NCI-H1417 treated with DMSO at 0.1 percent for 48 hours (cell line): ENCODE measurements at regions not wholly inside any gene's neighbourhood (a gene's known extent, or its start where the extent isn't known, plus 50 kb on each side); places are given as distances from the start of the nearest gene placed in this dataset.

Experiments
- DNase-seq: peaks from one replicate; lab custom pipeline; 2025; lab: John Stamatoyannopoulos, UW

DNA sequence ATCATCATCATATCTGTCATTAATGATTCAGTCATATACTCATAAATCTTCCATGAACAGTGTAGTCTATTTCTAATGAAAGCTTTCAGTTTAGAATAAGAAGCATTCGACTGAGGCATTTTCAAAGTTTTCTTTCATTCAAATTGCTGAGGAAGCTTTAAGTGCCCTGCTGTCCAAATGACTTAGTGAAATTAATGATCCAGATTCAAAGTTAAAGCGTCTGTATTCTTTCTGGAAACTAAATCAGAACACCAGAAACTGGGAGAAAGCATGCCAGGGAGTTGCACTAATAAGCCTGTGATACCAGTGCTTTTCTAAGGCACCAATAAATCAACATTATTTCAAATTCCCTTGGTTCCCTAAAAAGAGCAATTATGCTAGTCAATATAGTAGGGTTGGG is 367.8 kb upstream of the ANO5 start:
- DNase-seq: no peak

DNA sequence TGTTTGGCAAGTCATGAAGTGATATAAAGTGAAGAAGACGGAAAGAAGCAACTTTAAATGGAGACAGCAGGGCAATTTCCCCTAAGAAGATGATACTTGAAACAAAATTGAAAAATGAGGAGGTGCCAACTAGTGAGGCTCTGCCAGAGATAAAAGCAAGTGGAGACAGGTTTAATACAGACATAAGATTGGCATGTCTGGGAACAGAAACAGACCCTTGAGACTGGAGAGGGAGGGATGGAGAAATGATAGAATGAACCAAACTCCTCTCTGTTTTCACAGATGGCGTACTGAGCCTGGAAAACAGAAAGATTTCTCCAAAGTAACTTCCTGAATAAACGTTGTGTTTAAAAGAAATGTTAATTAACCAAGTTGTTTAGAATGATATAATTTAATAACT is 354.5 kb upstream of the ANO5 start:
- DNase-seq: no peak

DNA sequence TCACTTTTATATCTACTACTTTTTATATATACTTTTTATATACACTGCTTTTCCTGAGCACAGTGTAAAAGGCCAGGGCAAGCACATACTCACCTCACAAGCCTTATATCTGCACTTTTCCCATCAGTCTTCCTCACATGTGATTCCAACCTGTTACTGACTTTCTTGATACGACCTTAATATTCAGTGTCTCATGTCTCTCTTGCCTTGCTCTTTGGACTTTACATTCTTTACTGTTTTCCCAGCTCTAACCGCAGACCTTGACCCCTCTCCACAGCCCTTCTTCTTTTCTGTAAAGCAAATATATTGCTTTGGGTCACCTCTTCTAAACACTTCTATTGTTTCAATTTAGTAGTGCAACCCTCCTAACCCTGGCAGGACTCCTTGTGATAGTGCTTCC is 353.1 kb upstream of the ANO5 start:
- DNase-seq: no peak

DNA sequence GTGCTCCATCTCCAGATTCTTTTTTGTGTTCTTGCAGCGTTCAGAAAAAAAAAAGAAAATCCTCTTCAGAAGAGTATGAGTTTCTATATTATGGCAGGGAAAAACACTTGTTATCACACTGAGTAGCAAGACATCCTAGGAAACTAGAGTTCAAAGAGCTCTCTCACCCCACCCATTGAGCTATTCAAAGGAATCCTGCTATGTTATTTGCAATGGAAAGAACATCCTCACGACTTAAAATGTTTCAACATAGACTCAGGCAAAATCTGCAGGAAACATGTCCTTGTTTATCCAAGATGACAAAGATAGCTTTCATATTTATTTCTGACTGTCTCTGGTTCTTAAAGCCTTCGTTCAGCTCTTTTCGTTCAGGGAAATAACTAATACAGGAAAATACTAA is 331.6 kb upstream of the ANO5 start:
- no peak for DNase-seq

DNA sequence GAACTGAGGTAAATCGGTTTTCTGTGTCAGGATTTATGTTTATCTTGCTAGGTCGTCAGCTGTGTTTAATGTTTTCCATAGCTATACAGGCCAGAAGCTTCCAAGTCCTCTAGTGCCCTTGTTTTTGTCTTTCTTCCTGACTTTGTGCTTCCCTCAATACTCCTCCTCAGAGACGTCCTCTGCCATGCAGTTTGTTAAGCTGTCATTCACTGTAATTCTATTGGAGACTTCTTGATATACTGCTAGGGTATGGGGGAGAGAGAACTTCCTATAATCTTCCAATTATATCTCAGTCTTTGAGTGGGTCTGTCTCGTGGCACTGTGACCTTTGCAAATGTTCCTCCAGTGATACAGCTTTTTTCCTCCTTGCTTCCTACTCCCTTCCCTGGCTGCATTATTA is 327.3 kb upstream of the ANO5 start:
- no peak for DNase-seq

DNA sequence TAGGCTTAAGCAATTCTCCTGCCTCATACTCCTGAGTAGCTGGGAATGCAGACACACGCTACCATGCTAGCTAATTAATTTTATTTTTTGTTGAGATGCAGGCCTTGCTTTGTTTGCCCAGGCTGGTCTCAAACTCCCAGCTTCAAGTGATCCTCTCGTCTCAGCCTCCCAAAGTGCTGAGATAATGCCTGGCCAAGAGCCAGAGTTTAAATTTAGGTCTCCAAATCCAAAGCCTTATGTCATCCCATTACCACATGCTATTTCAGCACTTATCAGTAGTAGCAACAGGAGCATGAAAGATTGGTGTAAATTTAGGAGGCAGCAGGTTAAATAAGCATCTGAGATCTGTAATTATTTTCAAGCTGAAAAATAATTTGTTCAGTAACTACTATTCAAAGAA is 326.1 kb upstream of the ANO5 start:
- DNase-seq: no peak

DNA sequence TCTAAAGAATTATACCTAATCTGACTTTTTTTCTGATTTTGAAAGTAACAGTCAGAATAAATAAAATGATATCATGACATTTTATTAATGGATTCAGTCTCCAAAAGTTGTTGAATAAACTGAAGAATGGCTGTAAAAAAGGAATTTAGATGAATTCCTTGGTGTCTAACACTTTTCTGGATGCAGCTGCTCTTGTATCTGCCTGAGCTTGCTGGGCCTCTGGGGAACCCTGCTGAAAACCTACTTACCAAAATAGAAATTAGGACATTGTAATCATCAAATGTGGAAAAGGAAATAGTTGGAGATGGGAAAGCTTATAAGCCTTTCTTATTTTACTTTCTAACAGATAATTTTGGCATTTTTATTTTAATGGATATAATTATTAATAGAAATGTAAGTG is 315.7 kb upstream of the ANO5 start:
- no peak for DNase-seq

DNA sequence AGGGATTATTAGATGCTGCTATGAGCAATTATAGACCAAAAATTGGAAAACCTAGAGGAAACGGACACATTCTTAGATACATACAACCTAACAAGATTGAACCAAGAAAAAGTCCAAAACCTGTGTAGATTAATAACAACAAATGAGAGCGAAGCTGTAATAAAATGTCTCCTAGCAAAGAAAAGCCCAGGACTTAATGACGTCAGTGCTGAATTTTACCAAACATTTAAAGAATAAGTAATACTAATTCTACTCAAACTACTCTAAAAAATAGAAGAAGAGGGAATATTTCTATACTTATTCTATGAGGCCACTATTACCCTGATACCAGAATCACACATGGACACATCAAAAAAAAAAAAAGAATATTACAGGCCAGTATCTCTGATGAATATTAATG is 309.5 kb upstream of the ANO5 start:
- no peak for DNase-seq

DNA sequence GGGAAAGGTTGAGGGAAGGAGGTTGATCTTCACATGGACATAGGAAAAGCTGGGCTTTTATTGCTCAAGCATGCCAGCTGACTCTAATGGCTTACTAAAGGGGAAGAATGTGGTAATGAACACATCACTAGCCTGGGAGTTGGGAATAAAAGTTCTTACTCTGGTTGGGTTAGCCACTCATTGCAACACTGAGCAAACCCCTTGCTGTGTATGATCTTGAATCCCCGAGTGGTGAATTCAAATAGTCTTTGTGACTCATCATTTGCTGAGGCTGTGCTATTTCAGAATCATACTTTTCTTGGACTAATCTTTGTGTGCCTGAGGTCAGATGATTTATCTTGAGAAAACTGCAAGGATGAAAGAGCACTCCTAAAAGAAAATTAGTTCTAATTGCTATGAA is 304.1 kb upstream of the ANO5 start:
- DNase-seq: no peak

DNA sequence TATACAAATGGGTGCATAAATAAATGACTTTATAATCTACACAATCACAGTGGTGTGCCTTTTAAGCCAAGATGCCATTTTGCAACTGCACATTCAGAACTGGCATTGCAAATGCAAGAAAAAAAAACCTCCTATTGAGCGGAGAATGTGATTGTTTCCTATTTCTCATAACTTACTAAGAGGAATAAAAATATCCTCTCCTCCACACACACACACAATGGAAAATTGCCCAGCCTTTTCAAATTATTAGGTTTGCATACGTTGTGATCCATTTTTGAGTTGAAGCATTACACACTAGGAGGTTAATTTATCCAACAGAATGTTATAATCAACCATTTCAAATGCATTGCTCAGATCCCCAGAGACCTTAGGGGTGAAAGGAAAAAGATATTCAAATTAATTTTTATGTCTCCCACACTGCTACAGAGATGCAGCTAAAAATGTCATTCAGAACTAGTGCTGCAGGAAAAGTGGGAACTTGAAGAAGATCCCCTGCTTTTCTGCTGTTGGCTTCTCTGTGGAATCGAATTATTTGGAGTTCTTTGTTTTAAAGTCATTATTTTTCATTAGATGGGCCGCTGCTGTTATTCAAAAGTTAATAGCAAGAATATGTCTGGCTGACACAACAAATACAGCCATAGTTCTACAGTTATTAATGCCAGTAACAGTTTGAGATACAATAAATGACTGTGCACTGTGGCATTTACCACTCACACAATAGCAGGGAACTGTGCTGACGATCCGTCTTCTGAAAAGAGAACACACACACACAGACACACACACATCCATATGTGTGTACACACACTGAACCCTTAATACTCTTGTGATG is 299.9 kb upstream of the ANO5 start:
- DNase-seq: no peak

DNA sequence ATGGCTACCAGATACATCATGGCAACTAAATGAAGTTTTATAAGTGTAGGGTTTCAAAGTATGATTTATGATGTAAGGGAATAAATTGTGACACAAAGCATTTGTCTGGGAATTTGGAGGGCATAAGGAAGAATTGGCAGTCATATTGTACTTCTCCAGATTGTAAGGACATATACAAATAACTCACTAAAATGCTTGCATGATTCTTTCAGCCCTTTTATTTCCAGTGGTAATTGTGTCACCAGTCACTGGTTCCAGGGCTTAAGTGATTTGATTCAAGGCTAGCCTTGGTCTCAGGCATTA is 299.4 kb upstream of the ANO5 start:
- DNase-seq: no peak

DNA sequence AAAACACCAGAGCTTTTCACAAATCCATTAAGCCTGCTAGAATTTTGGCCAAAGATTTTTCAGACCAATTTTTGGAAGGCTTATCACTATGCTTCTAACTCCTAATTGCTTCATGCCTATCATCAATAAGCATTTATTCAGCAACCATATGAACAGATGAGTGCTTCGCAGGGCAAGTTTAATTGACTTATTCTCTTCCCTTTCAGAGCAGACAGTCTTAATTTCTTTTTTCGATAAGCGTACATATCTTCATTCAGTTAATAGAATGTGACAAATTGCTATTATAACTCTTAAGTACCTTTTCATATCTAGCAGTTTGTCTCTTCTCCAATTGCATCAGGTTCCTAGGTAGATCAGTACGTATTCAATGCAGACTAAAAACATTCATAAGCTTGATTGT is 298.4 kb upstream of the ANO5 start:
- DNase-seq: no peak

DNA sequence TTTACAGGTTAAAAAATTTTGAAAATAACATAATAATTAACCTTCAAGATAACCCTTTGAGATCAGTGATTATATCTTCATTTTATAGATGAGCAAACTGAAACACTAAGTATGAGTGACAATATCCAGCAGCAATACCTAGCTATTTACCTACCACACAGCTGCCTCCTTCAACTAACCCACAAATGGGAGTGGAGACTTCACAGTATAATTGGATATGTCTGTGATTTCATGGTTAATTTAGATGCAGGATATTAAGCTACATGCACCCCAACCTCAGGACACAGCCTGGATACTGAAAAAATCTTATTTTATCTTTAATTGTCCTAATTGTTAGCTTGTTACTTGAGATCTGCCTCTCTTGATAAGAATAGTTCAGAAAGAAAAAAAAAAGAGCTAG is 297.2 kb upstream of the ANO5 start:
- no peak for DNase-seq

DNA sequence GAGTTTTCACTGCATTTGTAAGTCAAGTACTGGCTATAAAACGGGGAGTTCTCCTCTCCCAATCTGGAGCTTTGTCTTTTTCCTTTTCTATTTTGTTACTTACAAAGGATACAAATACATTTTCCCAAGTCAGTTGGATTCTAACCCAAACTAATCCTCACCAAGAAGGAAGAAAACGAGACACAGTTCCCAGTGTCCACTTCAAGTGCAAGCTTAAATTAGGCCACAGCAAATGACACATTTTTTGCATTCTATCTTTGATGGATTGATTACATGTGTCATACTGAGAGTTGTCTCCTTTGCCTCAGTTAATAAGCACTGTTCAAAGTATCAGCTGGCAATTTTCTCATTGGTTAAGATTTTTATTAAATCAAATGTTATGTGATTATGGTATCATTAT is 296.7 kb upstream of the ANO5 start:
- DNase-seq: peak; percentile 50

DNA sequence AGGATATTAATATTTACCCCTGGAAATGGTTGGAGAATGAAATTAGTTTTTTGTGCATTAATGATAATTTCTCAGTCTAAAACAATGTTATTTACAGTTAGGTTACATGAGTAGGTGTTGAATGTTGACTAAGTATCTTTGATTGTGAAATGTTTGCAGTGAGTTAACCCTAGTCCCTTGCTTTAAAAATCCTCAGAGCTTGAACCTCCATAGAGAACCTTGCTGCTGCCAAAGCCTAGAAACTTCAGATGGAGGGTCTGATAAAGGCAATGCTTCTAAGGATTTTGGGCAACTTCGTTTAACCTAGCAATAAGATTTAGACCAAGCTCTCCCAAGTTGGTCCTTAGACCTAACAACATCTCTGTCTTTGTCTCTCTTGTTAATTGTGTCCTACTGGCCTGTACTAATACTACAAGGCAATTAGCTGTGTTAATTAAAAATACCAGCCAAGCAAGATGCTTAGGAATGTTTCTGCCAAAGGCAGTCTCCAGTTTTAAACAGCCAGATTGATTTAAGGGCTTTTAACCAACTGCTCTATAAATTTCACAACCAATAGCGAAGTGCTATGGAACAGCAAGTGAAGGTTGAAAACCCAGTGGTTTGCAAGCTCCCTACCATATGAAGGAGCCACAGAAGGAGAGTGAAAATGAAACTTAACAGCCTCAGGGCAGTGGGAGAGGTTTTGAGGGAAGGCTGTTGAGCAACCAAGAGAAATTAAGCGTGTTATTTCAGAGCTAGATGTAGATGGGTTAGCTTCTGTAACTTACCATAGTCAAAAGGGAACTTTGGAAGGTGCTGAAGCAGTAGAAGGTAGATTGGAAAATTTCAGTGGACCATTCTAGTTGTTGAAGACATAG is 295.9 kb upstream of the ANO5 start:
- DNase-seq: no peak

DNA sequence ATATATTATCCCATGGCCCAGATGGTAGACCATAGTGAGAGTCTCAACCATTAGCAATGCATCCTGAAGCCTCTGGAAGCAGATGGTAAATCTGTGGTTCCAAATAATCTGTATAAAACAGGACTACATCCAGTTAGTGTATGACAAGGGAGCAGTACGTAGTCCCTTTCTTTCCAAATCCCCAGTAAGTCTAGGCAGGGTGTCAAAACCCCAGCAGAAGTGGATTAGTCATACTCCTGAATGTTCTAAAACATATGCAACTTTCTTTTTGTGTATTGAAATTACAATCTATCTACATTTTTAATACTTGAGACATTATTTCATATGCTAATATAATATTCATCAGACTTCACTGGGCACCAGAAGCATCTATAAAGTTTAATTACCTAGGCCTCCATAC is 295.1 kb upstream of the ANO5 start:
- DNase-seq: no peak

DNA sequence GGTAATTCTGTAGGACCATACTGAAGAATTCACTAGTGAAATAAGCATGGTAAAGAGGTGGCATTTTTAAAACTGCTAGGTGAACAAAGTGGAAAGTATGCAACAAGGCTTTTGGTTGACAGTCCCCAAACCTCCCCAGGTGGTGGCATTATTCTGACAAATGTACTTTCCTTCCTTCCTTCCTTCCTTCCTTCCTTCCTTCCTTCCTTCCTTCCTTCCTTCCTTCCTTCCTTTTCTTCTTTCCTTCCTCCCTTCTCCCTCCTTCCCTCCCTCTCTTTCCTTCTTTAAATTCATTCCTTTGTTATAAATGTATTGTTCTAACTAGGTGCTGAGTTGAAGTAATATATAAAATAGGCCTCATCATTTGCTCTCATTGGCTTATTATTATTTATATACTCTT is 284.7 kb upstream of the ANO5 start:
- no peak for DNase-seq

DNA sequence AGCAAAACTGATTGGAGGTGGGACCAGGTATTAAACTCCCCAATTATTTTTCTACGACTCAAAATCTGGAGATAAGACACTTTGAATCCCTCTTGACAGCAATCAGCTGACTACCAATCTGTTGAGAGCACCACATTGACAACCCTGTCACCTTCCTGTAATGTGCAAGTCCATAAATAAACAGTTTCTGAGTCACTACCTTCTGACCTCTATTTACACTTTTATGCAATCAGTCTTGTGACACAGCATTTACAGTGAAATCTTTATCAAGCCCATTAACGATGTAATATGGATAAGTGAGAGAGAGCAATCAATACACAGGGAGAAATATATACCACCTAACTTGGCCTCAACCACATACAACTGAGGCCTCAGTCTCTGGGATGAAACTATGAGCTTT is 283.7 kb upstream of the ANO5 start:
- no peak for DNase-seq

DNA sequence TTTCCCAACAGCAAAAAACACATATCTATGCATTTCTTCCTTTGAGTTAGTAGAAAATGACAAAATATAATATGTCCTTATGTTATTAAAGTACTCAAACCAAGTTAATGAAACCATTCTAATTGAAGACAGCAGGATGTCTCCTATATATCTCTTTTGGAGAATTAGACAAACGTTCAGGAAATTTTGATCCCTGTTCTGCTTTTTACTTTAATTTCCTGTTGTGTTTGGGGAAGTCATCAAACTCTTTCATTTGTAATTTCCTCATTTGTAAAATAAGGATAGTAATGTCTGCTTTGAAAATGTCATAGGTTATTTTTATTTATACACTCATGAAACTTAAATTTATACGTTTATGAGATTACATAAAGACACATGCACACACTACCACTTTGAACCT is 281.8 kb upstream of the ANO5 start:
- DNase-seq: no peak

DNA sequence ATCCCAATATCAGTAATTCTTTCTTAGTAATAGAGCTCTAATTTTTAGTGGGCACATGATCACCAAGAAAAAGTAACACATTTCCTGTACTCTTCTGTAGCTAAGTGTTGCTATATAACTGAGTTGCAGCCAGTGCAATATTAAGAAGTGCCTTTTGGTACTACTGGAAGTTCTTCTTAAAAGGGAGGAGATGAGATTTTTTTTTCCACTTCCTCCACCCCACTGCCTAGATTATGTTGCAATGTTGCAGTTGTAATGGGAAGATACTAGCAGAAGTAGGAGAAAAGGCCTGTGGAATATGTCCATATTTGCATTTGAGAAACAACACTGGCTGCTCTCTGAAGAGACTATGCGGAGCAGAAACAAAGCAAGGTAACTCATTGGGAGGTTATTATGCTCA is 280.6 kb upstream of the ANO5 start:
- no peak for DNase-seq

DNA sequence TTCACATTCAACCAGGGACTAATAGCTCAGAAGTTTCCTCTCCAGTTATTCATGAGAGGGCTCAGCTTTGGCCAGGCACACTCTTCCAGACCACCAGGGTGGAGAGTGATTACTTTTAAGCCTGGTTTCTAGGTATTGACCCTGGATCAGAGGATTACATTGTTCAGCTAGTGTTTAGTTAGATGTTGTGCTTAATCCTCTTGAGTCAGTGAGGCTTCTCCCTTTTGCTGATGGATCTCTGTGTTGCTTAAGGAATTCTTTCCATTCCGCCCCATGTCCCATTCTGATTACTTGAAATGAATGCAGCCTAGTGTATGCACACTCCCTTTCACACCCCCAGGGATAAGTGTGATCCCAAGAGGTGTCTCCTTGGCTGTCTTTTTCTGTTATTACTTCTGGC is 271.7 kb upstream of the ANO5 start:
- DNase-seq: no peak

DNA sequence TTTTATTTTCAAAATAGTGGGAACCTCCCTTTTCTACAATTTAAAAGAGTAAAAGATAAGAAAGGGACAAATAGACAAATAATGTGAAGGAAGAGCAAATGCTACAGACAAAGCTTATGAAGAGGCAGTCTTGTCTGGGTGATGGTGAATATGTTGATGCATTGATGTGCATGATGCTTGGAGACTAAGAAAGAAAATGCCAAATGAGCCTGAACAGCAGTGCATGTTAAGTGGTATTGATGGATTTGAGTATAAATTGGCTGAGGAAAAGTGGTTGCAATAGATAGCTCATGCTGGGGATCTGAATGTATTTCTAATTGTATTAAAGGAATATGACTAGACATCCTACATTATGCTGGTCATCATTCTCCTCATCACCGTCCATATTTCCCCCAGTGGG is 268.6 kb upstream of the ANO5 start:
- no peak for DNase-seq

DNA sequence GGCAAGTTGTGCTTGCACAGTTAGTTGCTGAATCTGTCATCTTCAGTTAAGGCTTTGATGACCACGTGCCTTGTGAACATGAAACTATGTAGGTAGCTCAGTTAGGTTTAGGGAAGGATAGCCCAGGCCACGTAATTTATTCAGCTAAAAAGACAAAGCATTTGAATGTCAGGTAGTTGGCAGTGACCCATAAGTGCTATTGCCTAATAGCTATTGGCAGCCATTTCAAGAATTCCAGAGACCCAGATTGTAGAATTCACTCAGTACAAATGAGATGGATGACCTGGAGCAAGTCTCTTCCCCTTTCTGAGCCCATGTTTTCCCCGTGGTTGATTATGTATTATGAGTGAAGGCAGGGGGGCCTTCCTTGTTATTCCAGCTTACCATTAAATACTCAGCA is 265.3 kb upstream of the ANO5 start:
- DNase-seq: no peak

DNA sequence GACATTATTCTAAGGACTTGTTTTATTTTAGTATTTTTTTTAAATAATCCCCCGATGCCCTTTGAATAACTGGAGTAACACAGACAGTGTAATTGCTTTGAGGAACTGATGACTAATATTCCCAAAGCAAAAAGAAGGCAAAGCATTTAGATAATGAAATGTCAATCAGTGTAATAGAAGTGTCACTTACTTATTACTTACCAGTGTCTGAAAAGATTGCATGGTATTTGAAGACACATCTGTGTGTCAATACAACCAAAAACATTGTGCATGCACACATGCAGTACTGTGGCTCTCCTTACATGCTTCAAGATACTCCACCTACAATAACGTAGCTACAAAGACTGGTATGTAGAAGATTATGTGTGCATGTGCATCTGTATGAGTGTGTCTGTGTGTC is 264.0 kb upstream of the ANO5 start:
- no peak for DNase-seq
